DMS153 (cell line): ENCODE measurements at regions not wholly inside any gene's neighbourhood (a gene's known extent, or its start where the extent isn't known, plus 50 kb on each side); places are given as distances from the start of the nearest gene placed in this dataset.

Source experiments
- DNase-seq: peaks from one replicate; lab custom pipeline; 2025; lab: John Stamatoyannopoulos, UW

DNA sequence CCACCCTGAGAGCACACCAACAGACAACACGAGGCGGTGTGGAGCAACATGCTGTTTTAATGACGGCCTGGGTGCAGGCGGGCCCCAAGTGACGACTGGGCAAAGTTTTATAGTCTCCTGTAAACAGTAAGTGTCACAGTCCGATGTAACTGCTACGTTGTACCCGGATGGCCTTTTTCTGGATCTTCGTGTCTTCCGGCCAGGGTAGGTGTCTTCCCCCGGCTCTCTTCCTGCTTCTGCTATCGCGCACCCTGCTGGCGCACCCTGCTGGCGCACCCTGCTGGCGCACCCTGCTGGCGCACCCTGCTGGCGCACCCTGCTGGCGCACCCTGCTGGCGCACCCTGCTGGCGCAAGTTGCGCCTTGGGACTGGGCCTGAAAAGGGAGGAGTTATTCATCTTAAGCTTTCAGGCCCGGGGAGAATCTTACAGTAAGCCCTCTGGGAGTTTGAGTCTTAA lies 143.0 kb upstream of the TARS1 start:
- DNase-seq, result no peak

DNA sequence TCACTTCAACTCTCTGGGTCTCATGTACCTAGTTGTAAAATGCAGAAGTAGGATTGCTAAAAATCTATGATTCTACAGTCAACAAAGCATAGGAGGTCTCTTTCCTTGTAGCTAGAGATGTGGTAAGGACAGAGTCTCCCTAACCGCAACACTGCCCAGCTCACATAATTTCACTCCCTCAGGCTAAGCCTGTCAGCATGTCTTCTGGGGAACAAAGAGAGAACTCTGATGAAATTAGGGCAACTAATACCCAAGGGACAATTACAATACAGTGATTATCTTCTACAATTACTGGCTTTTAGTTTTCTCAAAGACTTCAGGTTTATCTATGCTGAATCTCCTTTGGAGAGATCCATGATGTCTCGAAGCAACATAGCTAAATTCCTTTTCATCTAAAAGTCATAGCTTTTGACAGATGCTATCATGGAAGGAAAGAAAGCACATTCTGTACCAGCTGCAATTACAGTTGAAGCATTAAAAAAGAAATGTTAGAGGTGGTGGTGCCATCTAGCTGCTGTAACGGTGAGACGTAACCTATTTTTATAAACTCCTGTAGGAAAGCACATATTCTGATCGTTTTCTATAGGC lies 141.1 kb upstream of the TARS1 start:
- DNase-seq, result no peak

DNA sequence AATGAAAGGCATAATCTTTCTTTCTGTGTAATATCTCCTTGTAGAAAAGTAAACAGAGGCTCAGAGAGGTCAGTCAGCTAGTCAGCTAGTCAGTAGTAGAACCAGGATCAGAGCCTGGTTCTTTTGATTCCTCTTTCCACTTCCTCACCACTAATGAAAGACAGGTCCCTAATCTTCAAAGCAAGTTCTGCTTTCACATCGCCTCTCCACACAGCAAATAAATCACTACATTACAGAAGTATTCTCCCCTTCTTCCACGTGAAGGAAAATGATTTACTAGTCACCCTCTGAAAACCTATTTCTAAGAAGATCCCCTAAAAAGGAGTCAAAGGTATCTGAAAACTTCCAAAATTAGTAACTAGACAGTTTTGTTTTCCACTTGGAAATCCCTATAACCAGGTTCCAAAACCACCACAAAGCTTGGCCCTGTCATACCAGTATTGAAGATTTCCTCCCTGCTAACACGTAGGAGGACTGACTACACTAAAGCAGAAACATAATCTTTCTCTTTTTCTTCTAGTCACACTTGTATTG lies 140.5 kb upstream of the TARS1 start:
- no peak for DNase-seq

DNA sequence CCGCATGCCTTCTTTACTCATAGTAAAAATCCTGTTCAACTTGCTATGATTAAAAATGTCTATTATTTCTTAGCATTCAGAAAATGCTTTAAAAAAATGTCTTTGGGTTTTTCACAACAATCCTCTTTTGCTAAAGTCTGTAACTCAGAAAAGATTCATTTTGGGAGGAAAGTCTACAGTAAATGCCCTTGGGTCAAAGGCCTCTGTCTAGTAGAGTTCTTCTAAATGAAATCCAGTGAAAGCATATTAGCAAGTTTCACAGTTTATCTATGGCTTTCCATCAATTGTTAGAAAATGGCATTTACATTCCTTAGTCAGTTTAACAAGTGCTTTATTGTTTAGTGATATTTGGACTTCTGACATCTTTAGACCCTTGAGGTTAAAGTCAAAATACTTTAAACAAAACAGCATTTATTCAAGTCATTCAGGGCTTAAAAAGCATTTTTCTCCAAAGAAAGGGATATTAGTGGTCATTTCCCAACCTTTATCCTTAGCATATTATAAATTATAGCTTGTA lies 137.1 kb upstream of the TARS1 start:
- DNase-seq, result no peak

DNA sequence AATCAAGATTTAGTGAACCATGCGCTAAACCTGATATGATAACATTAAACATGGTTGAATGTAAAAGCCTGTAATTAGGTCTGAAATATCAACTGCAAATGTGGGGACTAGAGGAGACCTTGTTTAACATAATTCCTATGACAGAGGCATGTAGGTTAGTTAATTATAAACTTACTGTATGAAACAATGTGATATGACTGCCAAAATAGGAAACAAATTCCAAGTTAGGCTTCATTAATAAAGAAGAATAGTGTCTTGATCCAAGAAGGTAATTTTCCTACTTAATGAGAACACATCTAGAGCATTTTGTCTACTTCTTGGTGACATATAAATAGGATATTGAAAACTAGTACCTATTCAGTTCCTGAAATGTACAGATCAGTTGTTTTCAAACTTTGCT lies 136.2 kb upstream of the TARS1 start:
- DNase-seq, result no peak

DNA sequence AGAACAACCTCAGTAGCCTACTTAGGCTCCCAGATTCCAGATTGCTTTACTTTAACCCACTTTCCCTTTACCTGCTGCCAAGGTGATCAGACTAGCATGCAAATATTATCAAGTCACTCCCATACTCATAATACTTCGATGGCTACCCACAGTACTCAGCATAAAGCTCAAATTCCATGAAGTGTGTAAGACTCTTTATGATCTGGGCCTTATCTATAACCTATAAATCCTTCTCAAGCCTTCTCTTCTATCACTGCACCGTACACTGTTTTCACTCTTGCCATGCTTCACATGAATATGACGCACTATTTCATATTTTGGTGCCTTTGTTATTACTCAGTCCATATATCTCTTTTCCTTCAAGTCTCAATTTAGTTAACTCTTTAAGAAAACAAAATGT lies 135.2 kb upstream of the TARS1 start:
- DNase-seq, result no peak

DNA sequence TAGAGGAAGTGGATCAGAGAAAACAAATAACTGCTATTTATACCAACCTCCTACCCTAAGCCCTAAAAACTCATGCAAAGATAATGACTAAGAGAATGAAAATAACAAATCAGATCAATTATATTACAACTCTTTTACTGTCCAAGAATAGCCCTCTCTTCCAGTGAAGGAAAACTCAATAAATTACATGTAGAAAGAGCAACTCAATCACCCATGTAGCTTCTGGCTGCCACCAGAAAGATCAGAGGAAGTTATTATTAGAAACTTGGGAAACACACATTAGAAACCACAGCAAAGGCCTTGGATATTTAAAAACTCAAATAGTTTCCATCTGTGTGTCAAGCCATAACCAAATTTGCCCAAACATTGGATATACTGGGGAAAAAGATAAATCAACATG lies 134.0 kb upstream of the TARS1 start:
- DNase-seq, result no peak

DNA sequence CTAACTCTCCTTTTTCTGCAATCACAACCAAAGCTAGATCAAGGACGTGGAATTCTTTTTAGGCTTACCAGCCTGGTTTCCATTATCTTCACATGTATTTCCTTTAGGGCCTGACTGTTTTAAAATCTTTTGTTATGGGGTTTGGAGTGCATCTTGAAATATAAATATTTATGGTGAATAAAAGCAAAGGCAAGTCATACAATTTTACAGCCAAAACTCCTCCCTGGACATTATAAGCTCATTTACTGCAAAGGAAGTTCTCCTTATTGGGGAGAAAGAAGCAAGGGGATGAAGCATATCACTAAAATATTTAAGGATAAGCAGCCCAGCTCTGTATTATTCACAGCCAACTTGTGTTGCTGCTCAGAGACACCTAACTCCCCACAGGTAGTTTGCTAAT lies 132.2 kb upstream of the TARS1 start:
- no peak for DNase-seq

DNA sequence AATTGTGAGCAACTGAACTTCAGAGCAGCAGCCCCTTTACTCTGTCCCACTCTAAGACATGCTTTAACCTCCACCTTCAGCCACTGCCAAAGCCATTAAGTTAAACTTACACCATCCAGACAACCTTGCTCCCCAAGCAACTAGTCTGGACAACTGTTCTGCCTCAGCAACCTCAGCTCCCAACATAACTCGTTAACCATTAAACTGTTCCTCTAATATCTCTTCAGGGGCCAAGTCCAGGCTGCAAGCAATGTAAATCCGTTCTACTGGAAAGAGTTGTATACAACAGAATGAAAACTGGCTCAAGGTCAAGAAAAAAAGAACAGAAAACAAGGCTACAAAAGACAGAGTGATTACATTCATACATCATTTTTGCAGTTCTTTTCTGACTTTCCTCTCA lies 131.7 kb upstream of the TARS1 start:
- no peak for DNase-seq

DNA sequence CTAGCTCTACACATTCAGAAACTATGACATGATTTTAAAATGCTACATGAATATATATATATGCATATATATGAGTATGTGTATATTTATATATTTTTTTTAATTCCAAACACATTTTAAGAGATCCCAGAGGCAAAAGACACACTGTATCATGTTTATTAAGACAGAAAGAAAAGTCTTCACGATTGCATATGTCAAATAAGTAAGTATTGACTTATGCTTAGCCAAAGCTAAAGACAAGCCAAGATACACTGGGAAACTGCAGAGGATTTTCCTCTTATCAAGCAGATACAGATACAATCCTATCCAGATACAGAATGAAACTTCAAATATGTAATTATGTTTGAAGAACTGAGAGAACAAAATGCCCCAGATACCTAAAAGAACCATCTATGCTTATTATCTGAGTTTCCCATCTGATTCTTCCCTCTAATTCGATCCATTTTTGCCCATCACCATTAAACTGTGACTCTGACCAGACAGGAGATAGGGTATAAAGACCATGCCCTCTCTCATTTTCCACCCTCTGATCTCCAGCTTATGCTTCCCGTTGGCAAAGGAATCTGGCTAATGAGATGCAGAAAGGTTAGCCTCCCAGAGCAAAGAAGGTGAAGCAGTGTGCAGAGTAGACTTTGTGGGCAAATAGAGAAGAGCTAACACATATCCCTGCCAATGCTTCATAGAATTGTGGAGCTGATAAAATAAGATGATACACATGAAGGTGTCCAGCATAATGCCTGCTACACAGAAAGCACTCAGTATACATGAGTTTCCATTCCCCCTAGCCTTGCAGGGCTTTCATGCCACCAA lies 131.0 kb upstream of the TARS1 start:
- no peak for DNase-seq

DNA sequence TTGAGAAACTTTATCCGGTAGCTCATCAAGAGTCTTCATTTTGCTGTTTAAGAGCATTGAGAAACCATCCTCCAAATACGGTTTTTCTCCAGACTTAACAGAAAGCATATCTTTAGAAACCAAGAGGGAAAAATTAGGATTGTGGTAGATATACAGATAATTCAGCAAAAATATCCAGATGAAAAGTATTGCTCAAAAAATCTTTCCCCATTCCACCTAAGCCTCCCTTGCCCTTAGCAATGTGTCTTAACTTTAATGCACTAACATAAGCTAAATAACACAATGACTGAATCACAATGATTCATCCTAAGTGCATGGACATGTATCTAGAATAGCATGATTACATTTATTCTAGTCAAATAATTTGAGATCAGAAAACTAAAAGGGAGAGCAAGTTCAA lies 130.3 kb upstream of the TARS1 start:
- DNase-seq, result no peak

DNA sequence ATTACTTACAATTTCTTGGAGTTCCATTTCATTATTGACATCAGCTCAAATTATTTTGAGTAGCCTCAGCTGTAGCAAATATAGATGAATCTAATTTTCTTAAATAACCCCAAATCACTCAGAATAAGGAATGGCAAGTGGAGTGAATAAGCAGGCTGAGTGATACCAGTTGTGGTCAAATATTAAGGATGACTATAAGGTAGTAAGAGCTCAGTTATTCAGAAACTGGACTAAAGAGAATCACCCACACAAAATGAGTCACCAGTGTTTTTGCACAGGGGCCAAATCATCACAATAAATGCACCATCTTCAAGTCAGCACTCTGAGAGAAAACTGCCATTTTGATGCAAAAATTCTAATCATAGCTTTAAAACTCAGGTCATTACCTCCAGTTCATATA lies 128.9 kb upstream of the TARS1 start:
- no peak for DNase-seq

DNA sequence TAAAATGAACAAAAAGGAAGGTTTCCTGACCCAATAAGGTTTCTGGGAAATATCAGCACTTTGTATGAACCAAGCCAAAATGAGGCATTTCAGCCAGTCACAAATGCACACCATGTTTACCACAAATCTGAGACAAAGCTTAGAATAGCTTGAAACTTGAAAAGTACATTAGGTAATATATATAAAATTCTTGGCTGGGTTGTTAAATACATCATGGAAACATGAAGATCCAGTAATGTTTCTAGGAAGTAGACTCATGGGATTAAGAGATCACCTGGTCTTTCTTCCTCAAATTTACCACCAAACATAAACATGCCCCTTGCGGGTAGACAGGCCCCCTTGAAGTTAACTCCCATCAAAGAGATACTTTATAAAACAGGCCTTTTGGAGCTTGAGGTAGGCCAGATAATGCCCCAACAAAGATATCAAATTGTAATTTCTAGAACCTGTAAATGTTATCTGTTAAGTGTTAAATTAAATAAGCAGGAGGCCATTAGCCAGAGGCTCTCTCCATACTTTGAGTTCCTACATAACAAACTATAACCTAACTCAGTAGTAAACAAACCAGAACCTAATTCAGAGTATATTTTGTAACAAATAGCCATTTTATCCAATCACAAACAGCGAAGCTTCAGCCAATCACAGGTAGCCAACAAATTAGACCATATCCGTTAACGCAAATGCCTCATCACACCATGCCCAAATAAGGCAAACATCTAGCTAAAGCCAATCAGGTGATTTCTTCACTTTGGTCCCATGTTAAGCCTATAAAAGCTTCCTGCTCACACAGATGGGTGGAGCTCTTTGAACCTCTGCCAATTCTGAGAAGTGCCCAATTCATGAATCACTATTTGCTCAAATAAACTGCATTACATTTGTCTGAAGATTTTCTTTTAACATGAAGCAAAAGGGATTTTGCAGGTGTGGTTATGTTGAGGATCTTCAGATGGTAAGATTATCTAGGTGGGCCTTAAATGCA lies 127.9 kb upstream of the TARS1 start:
- peak; percentile 32 for DNase-seq

DNA sequence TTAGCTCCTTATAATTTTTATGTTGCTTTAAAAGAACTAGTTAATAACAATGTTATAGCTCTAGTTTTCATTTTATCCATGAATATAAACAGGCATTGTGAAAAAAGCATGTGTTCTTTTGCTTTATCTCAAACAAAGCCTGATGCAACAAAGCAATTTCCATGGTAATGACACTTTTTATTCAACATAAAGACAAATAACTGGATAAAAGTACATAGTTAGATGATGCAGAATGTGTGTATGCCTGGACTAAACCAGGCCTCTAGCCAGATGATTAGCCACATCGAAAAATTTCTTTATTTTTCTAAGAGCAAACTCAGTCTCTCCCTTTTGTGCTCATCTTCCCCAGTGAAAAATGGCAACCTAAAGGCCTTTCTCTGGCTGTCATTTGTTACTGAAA lies 125.6 kb upstream of the TARS1 start:
- no peak for DNase-seq

DNA sequence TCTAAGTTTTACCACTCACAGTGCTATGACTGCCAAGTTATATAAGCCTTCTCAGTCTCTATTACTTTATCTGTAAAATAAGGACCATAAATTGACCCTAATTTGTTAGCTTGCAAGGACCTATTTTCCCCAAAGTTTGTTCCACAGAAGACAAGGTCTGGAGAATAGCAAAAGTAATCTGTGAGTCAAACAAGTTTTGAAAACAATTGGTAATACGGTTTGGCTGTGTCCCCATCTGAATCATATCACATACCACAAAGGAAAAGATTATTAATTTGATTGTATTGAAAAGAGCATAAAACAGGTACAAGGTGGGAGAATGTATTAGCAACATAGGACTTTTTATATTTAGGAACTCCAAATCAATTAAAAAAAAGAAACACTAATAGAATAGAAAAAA lies 124.0 kb upstream of the TARS1 start:
- DNase-seq, result no peak

DNA sequence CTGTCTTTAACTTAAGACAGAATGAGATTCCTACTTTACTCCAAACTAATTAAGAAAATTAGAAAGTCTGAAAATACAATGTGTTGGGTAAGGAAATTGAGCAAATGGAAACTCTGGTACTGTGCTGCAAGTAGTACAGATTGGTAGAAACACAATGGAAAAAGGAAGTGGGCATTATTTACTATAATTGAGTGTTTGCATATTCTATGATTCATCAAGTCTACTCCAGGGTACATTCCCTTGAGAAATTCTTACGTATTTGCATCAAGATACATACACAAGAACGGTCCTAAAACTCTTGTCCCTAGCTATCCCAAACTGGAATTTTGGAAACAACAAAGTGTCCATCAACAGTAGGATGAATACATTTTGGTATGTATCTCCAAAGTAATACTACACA lies 123.5 kb upstream of the TARS1 start:
- no peak for DNase-seq

DNA sequence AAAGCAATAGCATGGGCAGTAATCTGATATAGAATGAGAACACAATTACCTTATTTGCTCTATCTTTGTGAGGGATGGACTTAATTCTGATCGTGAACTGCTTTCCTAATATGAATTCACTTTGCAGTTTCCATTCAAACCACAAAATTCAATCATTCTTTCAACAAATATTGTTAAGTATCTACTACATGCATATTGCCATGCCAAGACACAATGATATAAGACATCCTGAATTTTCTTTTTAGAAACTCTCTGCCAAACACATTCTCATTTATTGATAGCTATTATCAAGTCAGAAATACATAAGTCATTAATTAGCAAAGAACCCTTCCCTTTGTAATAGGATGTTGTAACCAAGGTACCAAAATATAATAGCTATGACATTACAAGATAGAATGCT lies 121.6 kb upstream of the TARS1 start:
- DNase-seq, result no peak

DNA sequence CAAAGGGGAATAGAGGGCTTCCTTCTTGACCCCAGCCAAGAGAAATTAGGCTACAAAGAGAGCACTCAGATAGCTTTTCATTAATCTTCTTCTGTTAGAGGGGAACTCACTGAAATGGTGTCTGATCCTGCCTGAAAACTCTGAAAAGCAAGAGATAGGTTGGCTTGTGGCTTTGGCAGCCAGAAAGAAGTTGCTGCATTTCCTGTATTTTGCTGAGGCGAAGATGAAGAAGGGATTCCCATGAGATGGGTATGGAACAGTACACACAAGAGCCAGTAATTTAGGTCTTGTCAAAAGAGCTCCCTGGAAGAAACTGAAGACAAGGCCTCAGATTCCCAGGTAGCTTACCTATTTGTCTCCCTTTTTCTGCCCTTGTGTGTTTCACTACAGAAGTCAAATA lies 120.9 kb upstream of the TARS1 start:
- no peak for DNase-seq

DNA sequence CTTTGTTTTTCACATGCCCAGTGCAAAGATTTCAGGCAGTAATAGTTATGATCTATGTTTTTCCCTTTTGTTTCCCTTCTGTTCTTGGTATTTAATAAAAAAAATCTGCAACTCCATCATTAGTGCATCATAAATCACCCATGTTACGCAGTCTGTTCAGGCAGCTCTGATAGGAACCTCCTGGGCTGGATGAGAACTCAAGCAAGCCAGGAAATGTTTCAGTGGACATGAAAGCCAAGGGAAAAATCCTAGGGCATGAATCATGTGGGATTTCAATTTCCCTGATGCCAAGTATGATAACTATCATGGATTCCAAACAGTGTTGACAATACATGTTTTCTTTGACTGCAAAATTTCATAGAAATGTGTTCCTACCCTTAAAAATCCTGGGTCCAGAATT lies 119.7 kb upstream of the TARS1 start:
- no peak for DNase-seq

DNA sequence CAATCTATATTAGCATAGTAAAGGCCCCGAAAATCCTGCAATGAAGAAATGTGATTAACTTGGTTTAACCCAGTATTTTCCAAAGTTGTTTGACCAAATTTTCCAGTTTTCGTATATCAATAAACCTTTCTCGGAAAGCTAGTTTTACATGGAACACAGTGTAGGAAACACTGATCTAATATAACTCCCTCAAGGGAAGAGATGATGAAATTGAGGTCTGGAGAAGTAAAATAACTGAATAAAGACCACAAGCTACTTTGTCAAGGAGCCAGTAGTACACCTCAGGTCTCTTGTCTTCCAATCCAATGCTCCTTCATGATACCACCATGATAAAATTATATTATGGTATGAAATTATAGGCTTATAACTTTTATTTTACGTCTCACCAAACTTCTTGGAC lies 118.1 kb upstream of the TARS1 start:
- DNase-seq, result no peak

DNA sequence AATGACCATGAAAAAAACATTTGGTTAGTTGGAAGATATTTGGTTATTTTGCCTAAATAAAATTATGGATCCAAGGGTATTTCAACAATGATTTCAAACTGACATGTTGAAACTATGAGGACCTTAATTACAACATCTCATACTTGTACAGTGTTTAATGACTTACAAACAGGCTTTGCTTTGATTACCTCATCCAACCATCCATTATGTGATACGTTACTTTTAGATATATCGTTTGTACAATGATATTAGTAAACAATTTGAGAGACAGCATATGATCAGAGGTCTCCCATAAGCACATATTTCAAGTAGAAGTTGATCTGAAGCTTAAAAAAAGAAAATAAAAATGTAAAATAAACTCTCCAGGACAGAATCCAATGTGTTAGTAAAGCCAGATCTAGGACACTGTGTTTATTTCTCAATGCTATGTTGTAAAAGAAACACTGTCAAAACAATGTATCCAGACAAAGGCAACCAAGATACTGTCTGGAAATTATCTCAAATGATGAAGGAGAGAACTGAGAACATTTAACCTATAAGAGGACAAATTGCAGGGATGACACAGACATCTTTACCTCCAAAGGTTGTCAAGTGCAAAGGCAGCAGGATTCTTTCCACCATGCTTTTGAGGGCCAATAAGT lies 116.0 kb upstream of the TARS1 start:
- no peak for DNase-seq

DNA sequence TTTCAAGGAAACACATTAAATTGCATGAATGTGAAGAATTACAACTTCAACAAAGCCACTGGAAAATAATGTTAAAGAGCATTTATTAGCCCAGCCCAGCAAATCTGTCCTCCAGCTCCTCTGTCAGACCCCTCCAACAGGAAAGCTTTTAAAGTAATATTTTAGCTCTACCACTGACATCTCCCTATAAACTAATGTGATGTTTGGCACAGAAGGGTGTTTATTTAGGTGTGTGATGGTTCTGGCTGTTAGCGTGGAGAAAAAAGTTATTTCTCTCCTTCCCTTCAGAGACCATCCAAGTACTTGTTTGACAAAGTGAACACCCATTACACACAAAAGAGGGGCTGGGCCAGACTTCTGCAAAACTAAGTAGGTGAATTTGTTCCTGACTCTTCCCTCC lies 111.9 kb upstream of the TARS1 start:
- DNase-seq, result no peak
